ENCODE measurements at regions not wholly inside any gene's neighbourhood (a gene's known extent, or its start where the extent isn't known, plus 50 kb on each side); places are given as distances from the start of the nearest gene placed in this dataset.
"Not testable (repeated sequence)": the region's sequence is repeated elsewhere in the genome, so short reads cannot be mapped to it uniquely, and the experiment has no call there.

DNA sequence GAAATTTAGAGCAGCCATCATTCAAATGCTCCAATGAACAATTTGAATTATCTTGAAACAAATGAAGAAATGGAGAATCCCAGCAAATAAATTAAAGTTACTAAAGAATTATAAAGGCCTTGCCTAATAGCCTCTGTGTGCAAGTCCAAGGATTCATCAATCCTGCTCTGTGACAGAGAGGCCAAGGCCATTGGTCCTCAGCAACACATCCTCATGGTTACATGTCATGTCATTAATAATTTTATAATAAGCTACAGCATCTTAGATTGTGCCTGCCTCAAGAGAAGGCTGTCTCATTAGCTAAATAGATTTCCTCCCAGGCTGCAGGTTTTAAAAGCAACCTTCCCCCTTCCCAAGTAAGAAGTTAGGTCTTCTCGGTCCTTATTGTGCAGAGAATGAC, 611.6 kb downstream of the FBXO15 start:
- DNase-seq (ENCODE audit: low spot score) = no peak
- no peak for TF ChIP-seq CTCF (IDR thresholded peaks at IDR 0.05; ENCODE audit: extremely low read depth, missing control alignments)

DNA sequence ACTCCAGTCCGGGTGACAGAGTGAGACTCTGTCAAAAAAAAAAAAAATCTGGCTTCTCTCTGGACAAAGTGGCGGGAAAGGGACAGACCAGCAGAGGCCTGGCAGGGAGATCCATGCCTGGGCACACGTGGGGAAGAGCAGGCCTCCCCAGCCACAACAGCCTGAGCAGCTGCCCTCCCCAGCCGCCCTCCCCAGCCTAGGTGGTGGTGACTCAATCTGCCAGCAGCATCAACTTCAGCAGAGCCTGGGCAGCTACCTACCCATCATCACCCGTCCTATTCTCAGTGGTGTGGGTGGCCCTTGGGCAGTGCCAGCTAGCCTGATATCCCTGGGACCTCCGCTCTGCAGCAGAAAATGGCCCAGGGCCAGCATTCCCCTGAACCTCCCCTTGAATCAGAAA, 612.4 kb downstream of the FBXO15 start:
- TF ChIP-seq CTCF (IDR thresholded peaks at IDR 0.05; ENCODE audit: extremely low read depth, missing control alignments) = no peak
- no peak for DNase-seq (ENCODE audit: low spot score)

DNA sequence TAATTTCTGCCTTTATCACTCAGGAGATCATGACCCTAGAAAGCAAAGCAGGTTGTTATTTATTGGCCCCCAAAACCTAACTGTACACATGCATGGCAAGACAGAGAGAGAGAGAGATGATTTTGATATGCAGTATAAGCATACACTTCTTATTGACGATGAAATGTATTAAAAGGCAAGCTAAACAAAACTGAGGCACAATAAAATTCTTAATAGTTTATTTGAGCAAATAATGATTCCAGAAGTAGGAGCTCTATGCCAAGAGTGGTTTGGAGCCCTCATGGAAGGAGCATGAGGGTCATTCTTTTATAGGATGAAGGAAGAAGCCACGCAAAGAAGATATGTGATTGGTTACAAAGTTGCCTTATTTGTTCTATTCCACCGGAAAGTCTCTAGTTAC, 616.0 kb downstream of the FBXO15 start:
- TF ChIP-seq CTCF (IDR thresholded peaks at IDR 0.05; ENCODE audit: extremely low read depth, missing control alignments) = no peak
- DNase-seq (ENCODE audit: low spot score) = no peak

DNA sequence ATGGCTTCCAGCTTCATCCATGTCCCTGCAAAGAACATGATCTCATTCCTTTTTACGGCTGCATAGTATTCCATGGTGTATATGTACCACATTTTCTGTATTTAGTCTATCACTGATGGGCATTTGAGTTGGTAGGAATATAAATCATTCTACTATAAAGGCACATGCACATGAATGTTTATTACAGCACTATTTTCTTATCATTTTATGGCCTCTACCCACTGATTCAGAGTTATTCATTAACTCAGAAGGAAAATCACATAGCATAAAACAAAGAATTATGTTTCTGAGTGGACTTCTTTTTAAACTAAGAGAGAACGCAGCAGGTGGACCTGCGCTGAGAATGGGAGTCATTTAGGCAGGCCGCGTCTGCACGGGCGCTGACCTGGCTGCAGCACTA, 619.6 kb downstream of the FBXO15 start:
- no peak for TF ChIP-seq CTCF (IDR thresholded peaks at IDR 0.05; ENCODE audit: extremely low read depth, missing control alignments)

GRCh38 chr18:73520229-73520628, 627.4 kb downstream of the FBXO15 start:
- no peak for DNase-seq (ENCODE audit: low spot score)
- TF ChIP-seq CTCF (IDR thresholded peaks at IDR 0.05; ENCODE audit: extremely low read depth, missing control alignments) = no peak

More for the DNA sequence above, 619.6 kb downstream of the FBXO15 start:
- no peak for DNase-seq (ENCODE audit: low spot score)

GRCh38 chr18:73516056-73516455, 631.6 kb downstream of the FBXO15 start:
- not testable (repeated sequence) for DNase-seq (ENCODE audit: low spot score)

DNA sequence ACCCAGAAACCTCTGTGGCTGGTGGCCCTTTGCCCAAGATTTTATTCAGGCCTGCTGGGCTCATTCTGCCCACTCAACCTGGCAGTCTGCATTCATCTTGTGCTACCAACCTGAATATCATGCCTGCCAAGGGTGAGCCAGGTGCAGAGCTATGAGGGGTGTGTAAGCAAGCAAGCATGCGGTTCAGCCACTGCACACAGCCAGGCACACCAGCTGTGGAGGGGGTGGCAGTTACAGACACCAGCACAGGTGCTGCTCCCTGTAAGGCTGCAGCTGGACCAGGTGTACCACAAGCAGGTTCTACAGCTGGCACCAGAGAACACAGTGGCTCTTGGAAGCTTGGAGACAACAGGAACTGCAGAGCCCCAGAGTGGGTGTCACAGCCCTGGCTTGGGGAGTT, 633.2 kb downstream of the FBXO15 start:
- TF ChIP-seq CTCF (IDR thresholded peaks at IDR 0.05; ENCODE audit: extremely low read depth, missing control alignments) = no peak
- DNase-seq (ENCODE audit: low spot score) = no peak

DNA sequence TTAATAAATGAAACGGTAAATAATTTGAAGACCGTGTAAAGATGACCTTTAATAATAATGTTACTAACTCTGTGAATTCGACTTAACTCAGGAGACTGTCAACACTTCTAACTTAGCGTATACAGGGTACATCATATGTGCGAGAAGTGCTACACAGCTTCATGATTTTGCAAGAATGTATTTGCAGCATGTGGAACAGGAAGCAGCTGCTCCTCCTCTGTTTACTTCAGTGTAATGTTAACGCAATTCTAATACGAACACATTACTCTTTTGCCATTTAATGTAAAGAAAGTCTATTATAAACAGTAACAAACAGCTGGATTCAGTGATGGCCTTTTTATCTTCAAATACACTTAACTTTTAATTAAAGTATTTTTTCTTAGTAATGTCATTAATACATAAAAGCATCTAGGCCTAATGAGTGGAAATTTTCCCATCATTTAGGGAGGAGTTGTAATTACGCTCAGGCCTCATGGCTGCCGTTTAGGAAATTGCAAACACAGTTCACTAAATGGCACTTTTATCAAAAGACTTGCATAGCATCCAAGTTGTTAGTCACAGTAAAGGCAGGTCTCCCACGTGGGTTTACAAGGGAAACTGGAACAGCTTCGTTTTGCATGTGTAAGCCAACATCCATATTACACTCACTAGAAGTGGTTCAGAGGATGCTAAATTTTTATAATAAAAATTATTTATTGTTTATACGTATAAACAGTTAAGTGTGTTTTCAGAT, 635.7 kb downstream of the FBXO15 start:
- DNase-seq (ENCODE audit: low spot score) = no peak
- TF ChIP-seq CTCF (IDR thresholded peaks at IDR 0.05; ENCODE audit: extremely low read depth, missing control alignments) = no peak
